Thyroid gland (tissue), 4 donors: ENCODE measurements at regions not wholly inside any gene's neighbourhood (a gene's known extent, or its start where the extent isn't known, plus 50 kb on each side); places are given as distances from the start of the nearest gene placed in this dataset.

ENCODE experiments used
- DNase-seq, 2 donors: peaks; one replicate each; pipeline ENCODE4 v3.0.0-alpha.2; 2019
- H3K27ac ChIP-seq, 3 donors: fragments of 200-600 bp; sonication (generic); 1 replicate in 2 of 3; 2 replicates in 1 of 3; pipeline ENCODE4 v1.5.1; 2016 to 2019; ENCODE audit warnings: mild to moderate bottlenecking in 1 of 3, moderate library complexity in 1 of 3
- H3K27me3 ChIP-seq: fragments of 200-600 bp; sonication (generic); one replicate; pipeline ENCODE4 v1.5.1; 2019
- H3K36me3 ChIP-seq, 2 donors: fragments of 200-600 bp; sonication (generic); one replicate each; pipeline ENCODE4 v1.5.1; 2016 to 2019
- H3K4me1 ChIP-seq, 2 donors: fragments of 200-600 bp; sonication (generic); one replicate each; pipeline ENCODE4 v1.5.1; 2017 to 2019
- H3K4me3 ChIP-seq, 3 donors: fragments of 200-600 bp; sonication (generic); replicated peaks in 1 of 3; 1 replicate in 2 of 3; 2 replicates in 1 of 3; pipeline ENCODE4 v1.5.1; 2016; ENCODE audit warnings: mild to moderate bottlenecking in 1 of 3
- H3K9me3 ChIP-seq: fragments of 200-600 bp; sonication (generic); one replicate; pipeline ENCODE4 v1.5.1; 2017
- CTCF ChIP-seq, 6 experiments: fragments of 200-600 bp in 3 of 6; fragments of 450-650 bp in 3 of 6; sonication (generic) in 3 of 6; IDR thresholded peaks; one replicate each; pipeline ENCODE4 v1.5.1; 2016 to 2019; ENCODE audit warnings: antibody characterized with exemption in 6 of 6, mild to moderate bottlenecking in 2 of 6, inconsistent platforms in 1 of 6, moderate library complexity in 1 of 6
- POLR2A ChIP-seq, 2 donors: fragments of 450-650 bp; IDR thresholded peaks; one replicate each; pipeline ENCODE4 v1.6.1; 2017; ENCODE audit warnings: antibody characterized with exemption in 2 of 2, mild to moderate bottlenecking in 2 of 2, moderate library complexity in 1 of 2
- WGBS, 2 donors: methylation state at CpG; one replicate each; pipeline ENCODE4 v1.1.5; 2017; 5-methylcytosine and 5-hydroxymethylcytosine counted together
- intact Hi-C: fragments of 100-400 bp; cut with DNase I; formaldehyde crosslinking; loops from one replicate; pipeline ENCODE4 v1.15.1; 2023

- TF ChIP-seq CTCF (IDR thresholded peaks at IDR 0.05) (no peak), POLR2A (IDR thresholded peaks at IDR 0.05) (no peak)
- intact Hi-C loops, result no loop called here
- H3K36me3 ChIP-seq, result no peaks in the 10 kb centered on the region
- no peaks in the 10 kb centered on the region for H3K27me3 ChIP-seq
- DNase-seq, result no peak
- no peak overlapping the region for H3K4me3 ChIP-seq
- H3K4me1 ChIP-seq, result no peaks in the 10 kb centered on the region
- WGBS, 2 donors, result 64 to 67% methylated on average over 4 of the region's 4 CpGs
- H3K27ac ChIP-seq, result no peak overlapping the region
- no peaks in the 10 kb centered on the region for H3K9me3 ChIP-seq
Measured at GRCh38 chr2:59528525-59528924, 1024.9 kb downstream of the BCL11A start.

- Histone ChIP-seq H3K27me3 (no peaks in the 10 kb centered on the region), H3K4me1 (no peaks in the 10 kb centered on the region), H3K36me3 (no peaks in the 10 kb centered on the region), H3K27ac (no peak overlapping the region), H3K4me3 (no peak overlapping the region), H3K9me3 (no peaks in the 10 kb centered on the region)
- intact Hi-C loops, result no loop called here
- TF ChIP-seq POLR2A (IDR thresholded peaks at IDR 0.05), result no peak
- no peak for TF ChIP-seq CTCF (IDR thresholded peaks at IDR 0.05)
- no peak for DNase-seq
Measured at GRCh38 chr2:59502981-59503380, 1050.5 kb downstream of the BCL11A start.

GRCh38 chr2:59490994-59491393, 1062.5 kb downstream of the BCL11A start:
- Histone ChIP-seq H3K36me3 (no peaks in the 10 kb centered on the region), H3K4me3 (no peak overlapping the region), H3K4me1 (no peaks in the 10 kb centered on the region), H3K27ac (no peak overlapping the region), H3K9me3 (no peaks in the 10 kb centered on the region), H3K27me3 (no peaks in the 10 kb centered on the region)
- TF ChIP-seq CTCF (IDR thresholded peaks at IDR 0.05) (no peak), POLR2A (IDR thresholded peaks at IDR 0.05) (no peak)
- 70 to 77% methylated on average over 2 of the region's 2 CpGs for WGBS, 2 donors
- no peak for DNase-seq
- intact Hi-C loops, result no loop called here

- intact Hi-C loops, result no loop called here
- 86 to 90% methylated on average over 2 of the region's 2 CpGs for WGBS, 2 donors
- Histone ChIP-seq H3K36me3 (no peaks in the 10 kb centered on the region), H3K27ac (no peak overlapping the region), H3K4me3 (no peak overlapping the region), H3K9me3 (no peaks in the 10 kb centered on the region), H3K27me3 (no peaks in the 10 kb centered on the region), H3K4me1 (no peaks in the 10 kb centered on the region)
- TF ChIP-seq POLR2A (IDR thresholded peaks at IDR 0.05), result no peak
- TF ChIP-seq CTCF (IDR thresholded peaks at IDR 0.05), result no peak
- no peak for DNase-seq
Measured at GRCh38 chr2:59490192-59490591, 1063.3 kb downstream of the BCL11A start.

- intact Hi-C loops, result no loop called here
Measured at GRCh38 chr2:59484673-59485072, 1068.8 kb downstream of the BCL11A start.

More at GRCh38 chr2:59484673-59485072, 1068.8 kb downstream of the BCL11A start:
- Histone ChIP-seq H3K4me3 (no peak overlapping the region), H3K27me3 (no peaks in the 10 kb centered on the region), H3K36me3 (no peaks in the 10 kb centered on the region), H3K4me1 (no peaks in the 10 kb centered on the region), H3K27ac (no peak overlapping the region), H3K9me3 (no peaks in the 10 kb centered on the region)
- 81 to 88% methylated on average over 3 of the region's 3 CpGs for WGBS, 2 donors
- no peak for DNase-seq
- TF ChIP-seq POLR2A (IDR thresholded peaks at IDR 0.05) (no peak), CTCF (IDR thresholded peaks at IDR 0.05) (no peak)
